ENCODE measurements at regions not wholly inside any gene's neighbourhood (a gene's known extent, or its start where the extent isn't known, plus 50 kb on each side); places are given as distances from the start of the nearest gene placed in this dataset.

DNA sequence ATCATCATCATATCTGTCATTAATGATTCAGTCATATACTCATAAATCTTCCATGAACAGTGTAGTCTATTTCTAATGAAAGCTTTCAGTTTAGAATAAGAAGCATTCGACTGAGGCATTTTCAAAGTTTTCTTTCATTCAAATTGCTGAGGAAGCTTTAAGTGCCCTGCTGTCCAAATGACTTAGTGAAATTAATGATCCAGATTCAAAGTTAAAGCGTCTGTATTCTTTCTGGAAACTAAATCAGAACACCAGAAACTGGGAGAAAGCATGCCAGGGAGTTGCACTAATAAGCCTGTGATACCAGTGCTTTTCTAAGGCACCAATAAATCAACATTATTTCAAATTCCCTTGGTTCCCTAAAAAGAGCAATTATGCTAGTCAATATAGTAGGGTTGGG lies 367.8 kb upstream of the ANO5 start:
- DNase-seq (ENCODE audit: low read depth), result no peak

DNA sequence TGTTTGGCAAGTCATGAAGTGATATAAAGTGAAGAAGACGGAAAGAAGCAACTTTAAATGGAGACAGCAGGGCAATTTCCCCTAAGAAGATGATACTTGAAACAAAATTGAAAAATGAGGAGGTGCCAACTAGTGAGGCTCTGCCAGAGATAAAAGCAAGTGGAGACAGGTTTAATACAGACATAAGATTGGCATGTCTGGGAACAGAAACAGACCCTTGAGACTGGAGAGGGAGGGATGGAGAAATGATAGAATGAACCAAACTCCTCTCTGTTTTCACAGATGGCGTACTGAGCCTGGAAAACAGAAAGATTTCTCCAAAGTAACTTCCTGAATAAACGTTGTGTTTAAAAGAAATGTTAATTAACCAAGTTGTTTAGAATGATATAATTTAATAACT lies 354.5 kb upstream of the ANO5 start:
- DNase-seq (ENCODE audit: low read depth), result no peak

DNA sequence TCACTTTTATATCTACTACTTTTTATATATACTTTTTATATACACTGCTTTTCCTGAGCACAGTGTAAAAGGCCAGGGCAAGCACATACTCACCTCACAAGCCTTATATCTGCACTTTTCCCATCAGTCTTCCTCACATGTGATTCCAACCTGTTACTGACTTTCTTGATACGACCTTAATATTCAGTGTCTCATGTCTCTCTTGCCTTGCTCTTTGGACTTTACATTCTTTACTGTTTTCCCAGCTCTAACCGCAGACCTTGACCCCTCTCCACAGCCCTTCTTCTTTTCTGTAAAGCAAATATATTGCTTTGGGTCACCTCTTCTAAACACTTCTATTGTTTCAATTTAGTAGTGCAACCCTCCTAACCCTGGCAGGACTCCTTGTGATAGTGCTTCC lies 353.1 kb upstream of the ANO5 start:
- DNase-seq (ENCODE audit: low read depth), result no peak

DNA sequence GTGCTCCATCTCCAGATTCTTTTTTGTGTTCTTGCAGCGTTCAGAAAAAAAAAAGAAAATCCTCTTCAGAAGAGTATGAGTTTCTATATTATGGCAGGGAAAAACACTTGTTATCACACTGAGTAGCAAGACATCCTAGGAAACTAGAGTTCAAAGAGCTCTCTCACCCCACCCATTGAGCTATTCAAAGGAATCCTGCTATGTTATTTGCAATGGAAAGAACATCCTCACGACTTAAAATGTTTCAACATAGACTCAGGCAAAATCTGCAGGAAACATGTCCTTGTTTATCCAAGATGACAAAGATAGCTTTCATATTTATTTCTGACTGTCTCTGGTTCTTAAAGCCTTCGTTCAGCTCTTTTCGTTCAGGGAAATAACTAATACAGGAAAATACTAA lies 331.6 kb upstream of the ANO5 start:
- DNase-seq (ENCODE audit: low read depth), result no peak

DNA sequence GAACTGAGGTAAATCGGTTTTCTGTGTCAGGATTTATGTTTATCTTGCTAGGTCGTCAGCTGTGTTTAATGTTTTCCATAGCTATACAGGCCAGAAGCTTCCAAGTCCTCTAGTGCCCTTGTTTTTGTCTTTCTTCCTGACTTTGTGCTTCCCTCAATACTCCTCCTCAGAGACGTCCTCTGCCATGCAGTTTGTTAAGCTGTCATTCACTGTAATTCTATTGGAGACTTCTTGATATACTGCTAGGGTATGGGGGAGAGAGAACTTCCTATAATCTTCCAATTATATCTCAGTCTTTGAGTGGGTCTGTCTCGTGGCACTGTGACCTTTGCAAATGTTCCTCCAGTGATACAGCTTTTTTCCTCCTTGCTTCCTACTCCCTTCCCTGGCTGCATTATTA lies 327.3 kb upstream of the ANO5 start:
- no peak for DNase-seq (ENCODE audit: low read depth)

DNA sequence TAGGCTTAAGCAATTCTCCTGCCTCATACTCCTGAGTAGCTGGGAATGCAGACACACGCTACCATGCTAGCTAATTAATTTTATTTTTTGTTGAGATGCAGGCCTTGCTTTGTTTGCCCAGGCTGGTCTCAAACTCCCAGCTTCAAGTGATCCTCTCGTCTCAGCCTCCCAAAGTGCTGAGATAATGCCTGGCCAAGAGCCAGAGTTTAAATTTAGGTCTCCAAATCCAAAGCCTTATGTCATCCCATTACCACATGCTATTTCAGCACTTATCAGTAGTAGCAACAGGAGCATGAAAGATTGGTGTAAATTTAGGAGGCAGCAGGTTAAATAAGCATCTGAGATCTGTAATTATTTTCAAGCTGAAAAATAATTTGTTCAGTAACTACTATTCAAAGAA lies 326.1 kb upstream of the ANO5 start:
- DNase-seq (ENCODE audit: low read depth), result no peak

DNA sequence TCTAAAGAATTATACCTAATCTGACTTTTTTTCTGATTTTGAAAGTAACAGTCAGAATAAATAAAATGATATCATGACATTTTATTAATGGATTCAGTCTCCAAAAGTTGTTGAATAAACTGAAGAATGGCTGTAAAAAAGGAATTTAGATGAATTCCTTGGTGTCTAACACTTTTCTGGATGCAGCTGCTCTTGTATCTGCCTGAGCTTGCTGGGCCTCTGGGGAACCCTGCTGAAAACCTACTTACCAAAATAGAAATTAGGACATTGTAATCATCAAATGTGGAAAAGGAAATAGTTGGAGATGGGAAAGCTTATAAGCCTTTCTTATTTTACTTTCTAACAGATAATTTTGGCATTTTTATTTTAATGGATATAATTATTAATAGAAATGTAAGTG lies 315.7 kb upstream of the ANO5 start:
- DNase-seq (ENCODE audit: low read depth), result no peak

DNA sequence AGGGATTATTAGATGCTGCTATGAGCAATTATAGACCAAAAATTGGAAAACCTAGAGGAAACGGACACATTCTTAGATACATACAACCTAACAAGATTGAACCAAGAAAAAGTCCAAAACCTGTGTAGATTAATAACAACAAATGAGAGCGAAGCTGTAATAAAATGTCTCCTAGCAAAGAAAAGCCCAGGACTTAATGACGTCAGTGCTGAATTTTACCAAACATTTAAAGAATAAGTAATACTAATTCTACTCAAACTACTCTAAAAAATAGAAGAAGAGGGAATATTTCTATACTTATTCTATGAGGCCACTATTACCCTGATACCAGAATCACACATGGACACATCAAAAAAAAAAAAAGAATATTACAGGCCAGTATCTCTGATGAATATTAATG lies 309.5 kb upstream of the ANO5 start:
- no peak for DNase-seq (ENCODE audit: low read depth)

DNA sequence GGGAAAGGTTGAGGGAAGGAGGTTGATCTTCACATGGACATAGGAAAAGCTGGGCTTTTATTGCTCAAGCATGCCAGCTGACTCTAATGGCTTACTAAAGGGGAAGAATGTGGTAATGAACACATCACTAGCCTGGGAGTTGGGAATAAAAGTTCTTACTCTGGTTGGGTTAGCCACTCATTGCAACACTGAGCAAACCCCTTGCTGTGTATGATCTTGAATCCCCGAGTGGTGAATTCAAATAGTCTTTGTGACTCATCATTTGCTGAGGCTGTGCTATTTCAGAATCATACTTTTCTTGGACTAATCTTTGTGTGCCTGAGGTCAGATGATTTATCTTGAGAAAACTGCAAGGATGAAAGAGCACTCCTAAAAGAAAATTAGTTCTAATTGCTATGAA lies 304.1 kb upstream of the ANO5 start:
- DNase-seq (ENCODE audit: low read depth), result no peak

DNA sequence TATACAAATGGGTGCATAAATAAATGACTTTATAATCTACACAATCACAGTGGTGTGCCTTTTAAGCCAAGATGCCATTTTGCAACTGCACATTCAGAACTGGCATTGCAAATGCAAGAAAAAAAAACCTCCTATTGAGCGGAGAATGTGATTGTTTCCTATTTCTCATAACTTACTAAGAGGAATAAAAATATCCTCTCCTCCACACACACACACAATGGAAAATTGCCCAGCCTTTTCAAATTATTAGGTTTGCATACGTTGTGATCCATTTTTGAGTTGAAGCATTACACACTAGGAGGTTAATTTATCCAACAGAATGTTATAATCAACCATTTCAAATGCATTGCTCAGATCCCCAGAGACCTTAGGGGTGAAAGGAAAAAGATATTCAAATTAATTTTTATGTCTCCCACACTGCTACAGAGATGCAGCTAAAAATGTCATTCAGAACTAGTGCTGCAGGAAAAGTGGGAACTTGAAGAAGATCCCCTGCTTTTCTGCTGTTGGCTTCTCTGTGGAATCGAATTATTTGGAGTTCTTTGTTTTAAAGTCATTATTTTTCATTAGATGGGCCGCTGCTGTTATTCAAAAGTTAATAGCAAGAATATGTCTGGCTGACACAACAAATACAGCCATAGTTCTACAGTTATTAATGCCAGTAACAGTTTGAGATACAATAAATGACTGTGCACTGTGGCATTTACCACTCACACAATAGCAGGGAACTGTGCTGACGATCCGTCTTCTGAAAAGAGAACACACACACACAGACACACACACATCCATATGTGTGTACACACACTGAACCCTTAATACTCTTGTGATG lies 299.9 kb upstream of the ANO5 start:
- DNase-seq (ENCODE audit: low read depth), result no peak

DNA sequence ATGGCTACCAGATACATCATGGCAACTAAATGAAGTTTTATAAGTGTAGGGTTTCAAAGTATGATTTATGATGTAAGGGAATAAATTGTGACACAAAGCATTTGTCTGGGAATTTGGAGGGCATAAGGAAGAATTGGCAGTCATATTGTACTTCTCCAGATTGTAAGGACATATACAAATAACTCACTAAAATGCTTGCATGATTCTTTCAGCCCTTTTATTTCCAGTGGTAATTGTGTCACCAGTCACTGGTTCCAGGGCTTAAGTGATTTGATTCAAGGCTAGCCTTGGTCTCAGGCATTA lies 299.4 kb upstream of the ANO5 start:
- no peak for DNase-seq (ENCODE audit: low read depth)

DNA sequence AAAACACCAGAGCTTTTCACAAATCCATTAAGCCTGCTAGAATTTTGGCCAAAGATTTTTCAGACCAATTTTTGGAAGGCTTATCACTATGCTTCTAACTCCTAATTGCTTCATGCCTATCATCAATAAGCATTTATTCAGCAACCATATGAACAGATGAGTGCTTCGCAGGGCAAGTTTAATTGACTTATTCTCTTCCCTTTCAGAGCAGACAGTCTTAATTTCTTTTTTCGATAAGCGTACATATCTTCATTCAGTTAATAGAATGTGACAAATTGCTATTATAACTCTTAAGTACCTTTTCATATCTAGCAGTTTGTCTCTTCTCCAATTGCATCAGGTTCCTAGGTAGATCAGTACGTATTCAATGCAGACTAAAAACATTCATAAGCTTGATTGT lies 298.4 kb upstream of the ANO5 start:
- no peak for DNase-seq (ENCODE audit: low read depth)

DNA sequence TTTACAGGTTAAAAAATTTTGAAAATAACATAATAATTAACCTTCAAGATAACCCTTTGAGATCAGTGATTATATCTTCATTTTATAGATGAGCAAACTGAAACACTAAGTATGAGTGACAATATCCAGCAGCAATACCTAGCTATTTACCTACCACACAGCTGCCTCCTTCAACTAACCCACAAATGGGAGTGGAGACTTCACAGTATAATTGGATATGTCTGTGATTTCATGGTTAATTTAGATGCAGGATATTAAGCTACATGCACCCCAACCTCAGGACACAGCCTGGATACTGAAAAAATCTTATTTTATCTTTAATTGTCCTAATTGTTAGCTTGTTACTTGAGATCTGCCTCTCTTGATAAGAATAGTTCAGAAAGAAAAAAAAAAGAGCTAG lies 297.2 kb upstream of the ANO5 start:
- DNase-seq (ENCODE audit: low read depth), result no peak

DNA sequence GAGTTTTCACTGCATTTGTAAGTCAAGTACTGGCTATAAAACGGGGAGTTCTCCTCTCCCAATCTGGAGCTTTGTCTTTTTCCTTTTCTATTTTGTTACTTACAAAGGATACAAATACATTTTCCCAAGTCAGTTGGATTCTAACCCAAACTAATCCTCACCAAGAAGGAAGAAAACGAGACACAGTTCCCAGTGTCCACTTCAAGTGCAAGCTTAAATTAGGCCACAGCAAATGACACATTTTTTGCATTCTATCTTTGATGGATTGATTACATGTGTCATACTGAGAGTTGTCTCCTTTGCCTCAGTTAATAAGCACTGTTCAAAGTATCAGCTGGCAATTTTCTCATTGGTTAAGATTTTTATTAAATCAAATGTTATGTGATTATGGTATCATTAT lies 296.7 kb upstream of the ANO5 start:
- DNase-seq (ENCODE audit: low read depth), result no peak

DNA sequence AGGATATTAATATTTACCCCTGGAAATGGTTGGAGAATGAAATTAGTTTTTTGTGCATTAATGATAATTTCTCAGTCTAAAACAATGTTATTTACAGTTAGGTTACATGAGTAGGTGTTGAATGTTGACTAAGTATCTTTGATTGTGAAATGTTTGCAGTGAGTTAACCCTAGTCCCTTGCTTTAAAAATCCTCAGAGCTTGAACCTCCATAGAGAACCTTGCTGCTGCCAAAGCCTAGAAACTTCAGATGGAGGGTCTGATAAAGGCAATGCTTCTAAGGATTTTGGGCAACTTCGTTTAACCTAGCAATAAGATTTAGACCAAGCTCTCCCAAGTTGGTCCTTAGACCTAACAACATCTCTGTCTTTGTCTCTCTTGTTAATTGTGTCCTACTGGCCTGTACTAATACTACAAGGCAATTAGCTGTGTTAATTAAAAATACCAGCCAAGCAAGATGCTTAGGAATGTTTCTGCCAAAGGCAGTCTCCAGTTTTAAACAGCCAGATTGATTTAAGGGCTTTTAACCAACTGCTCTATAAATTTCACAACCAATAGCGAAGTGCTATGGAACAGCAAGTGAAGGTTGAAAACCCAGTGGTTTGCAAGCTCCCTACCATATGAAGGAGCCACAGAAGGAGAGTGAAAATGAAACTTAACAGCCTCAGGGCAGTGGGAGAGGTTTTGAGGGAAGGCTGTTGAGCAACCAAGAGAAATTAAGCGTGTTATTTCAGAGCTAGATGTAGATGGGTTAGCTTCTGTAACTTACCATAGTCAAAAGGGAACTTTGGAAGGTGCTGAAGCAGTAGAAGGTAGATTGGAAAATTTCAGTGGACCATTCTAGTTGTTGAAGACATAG lies 295.9 kb upstream of the ANO5 start:
- DNase-seq (ENCODE audit: low read depth), result no peak

DNA sequence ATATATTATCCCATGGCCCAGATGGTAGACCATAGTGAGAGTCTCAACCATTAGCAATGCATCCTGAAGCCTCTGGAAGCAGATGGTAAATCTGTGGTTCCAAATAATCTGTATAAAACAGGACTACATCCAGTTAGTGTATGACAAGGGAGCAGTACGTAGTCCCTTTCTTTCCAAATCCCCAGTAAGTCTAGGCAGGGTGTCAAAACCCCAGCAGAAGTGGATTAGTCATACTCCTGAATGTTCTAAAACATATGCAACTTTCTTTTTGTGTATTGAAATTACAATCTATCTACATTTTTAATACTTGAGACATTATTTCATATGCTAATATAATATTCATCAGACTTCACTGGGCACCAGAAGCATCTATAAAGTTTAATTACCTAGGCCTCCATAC lies 295.1 kb upstream of the ANO5 start:
- DNase-seq (ENCODE audit: low read depth), result no peak

DNA sequence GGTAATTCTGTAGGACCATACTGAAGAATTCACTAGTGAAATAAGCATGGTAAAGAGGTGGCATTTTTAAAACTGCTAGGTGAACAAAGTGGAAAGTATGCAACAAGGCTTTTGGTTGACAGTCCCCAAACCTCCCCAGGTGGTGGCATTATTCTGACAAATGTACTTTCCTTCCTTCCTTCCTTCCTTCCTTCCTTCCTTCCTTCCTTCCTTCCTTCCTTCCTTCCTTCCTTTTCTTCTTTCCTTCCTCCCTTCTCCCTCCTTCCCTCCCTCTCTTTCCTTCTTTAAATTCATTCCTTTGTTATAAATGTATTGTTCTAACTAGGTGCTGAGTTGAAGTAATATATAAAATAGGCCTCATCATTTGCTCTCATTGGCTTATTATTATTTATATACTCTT lies 284.7 kb upstream of the ANO5 start:
- DNase-seq (ENCODE audit: low read depth), result no peak

DNA sequence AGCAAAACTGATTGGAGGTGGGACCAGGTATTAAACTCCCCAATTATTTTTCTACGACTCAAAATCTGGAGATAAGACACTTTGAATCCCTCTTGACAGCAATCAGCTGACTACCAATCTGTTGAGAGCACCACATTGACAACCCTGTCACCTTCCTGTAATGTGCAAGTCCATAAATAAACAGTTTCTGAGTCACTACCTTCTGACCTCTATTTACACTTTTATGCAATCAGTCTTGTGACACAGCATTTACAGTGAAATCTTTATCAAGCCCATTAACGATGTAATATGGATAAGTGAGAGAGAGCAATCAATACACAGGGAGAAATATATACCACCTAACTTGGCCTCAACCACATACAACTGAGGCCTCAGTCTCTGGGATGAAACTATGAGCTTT lies 283.7 kb upstream of the ANO5 start:
- no peak for DNase-seq (ENCODE audit: low read depth)

DNA sequence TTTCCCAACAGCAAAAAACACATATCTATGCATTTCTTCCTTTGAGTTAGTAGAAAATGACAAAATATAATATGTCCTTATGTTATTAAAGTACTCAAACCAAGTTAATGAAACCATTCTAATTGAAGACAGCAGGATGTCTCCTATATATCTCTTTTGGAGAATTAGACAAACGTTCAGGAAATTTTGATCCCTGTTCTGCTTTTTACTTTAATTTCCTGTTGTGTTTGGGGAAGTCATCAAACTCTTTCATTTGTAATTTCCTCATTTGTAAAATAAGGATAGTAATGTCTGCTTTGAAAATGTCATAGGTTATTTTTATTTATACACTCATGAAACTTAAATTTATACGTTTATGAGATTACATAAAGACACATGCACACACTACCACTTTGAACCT lies 281.8 kb upstream of the ANO5 start:
- DNase-seq (ENCODE audit: low read depth), result no peak

DNA sequence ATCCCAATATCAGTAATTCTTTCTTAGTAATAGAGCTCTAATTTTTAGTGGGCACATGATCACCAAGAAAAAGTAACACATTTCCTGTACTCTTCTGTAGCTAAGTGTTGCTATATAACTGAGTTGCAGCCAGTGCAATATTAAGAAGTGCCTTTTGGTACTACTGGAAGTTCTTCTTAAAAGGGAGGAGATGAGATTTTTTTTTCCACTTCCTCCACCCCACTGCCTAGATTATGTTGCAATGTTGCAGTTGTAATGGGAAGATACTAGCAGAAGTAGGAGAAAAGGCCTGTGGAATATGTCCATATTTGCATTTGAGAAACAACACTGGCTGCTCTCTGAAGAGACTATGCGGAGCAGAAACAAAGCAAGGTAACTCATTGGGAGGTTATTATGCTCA lies 280.6 kb upstream of the ANO5 start:
- no peak for DNase-seq (ENCODE audit: low read depth)

DNA sequence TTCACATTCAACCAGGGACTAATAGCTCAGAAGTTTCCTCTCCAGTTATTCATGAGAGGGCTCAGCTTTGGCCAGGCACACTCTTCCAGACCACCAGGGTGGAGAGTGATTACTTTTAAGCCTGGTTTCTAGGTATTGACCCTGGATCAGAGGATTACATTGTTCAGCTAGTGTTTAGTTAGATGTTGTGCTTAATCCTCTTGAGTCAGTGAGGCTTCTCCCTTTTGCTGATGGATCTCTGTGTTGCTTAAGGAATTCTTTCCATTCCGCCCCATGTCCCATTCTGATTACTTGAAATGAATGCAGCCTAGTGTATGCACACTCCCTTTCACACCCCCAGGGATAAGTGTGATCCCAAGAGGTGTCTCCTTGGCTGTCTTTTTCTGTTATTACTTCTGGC lies 271.7 kb upstream of the ANO5 start:
- no peak for DNase-seq (ENCODE audit: low read depth)

DNA sequence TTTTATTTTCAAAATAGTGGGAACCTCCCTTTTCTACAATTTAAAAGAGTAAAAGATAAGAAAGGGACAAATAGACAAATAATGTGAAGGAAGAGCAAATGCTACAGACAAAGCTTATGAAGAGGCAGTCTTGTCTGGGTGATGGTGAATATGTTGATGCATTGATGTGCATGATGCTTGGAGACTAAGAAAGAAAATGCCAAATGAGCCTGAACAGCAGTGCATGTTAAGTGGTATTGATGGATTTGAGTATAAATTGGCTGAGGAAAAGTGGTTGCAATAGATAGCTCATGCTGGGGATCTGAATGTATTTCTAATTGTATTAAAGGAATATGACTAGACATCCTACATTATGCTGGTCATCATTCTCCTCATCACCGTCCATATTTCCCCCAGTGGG lies 268.6 kb upstream of the ANO5 start:
- DNase-seq (ENCODE audit: low read depth), result no peak

DNA sequence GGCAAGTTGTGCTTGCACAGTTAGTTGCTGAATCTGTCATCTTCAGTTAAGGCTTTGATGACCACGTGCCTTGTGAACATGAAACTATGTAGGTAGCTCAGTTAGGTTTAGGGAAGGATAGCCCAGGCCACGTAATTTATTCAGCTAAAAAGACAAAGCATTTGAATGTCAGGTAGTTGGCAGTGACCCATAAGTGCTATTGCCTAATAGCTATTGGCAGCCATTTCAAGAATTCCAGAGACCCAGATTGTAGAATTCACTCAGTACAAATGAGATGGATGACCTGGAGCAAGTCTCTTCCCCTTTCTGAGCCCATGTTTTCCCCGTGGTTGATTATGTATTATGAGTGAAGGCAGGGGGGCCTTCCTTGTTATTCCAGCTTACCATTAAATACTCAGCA lies 265.3 kb upstream of the ANO5 start:
- no peak for DNase-seq (ENCODE audit: low read depth)

DNA sequence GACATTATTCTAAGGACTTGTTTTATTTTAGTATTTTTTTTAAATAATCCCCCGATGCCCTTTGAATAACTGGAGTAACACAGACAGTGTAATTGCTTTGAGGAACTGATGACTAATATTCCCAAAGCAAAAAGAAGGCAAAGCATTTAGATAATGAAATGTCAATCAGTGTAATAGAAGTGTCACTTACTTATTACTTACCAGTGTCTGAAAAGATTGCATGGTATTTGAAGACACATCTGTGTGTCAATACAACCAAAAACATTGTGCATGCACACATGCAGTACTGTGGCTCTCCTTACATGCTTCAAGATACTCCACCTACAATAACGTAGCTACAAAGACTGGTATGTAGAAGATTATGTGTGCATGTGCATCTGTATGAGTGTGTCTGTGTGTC lies 264.0 kb upstream of the ANO5 start:
- DNase-seq (ENCODE audit: low read depth), result no peak

Data from RPMI7951 (cell line).